ENCODE measurements at regions not wholly inside any gene's neighbourhood (a gene's known extent, or its start where the extent isn't known, plus 50 kb on each side); places are given as distances from the start of the nearest gene placed in this dataset.

GRCh38 chr1:212536586-212536985 is 72.0 kb upstream of the ATF3 start:
- TF ChIP-seq GABPA (IDR thresholded peaks at IDR 0.05 in 1 of 2, conservative IDR thresholded peaks at IDR 0.05 in 1 of 2) (no peak), CTCF (IDR thresholded peaks at IDR 0.05; ENCODE audit: low read depth, low read length, missing input control) (no peak), REST (IDR thresholded peaks at IDR 0.05) (no peak), JUND (IDR thresholded peaks at IDR 0.05) (no peak), TAF1 (conservative IDR thresholded peaks at IDR 0.05) (no peak), ZBTB33 (IDR thresholded peaks at IDR 0.05) (no peak), RAD21 (IDR thresholded peaks at IDR 0.05) (no peak), HNF4G (IDR thresholded peaks at IDR 0.05) (no peak), MAX (IDR thresholded peaks at IDR 0.05) (no peak), FOXA1 (IDR thresholded peaks at IDR 0.05) (no peak), YY1 (IDR thresholded peaks at IDR 0.05) (no peak), RXRA (IDR thresholded peaks at IDR 0.05) (no peak), SP1 (IDR thresholded peaks at IDR 0.05) (no peak), FOXA2 (IDR thresholded peaks at IDR 0.05) (no peak)

All from liver (tissue), 3 donors.